HG03354 (cell line): ENCODE measurements at regions not wholly inside any gene's neighbourhood (a gene's known extent, or its start where the extent isn't known, plus 50 kb on each side); places are given as distances from the start of the nearest gene placed in this dataset.
A peak's percentile ranks its signal among the peaks of the same experiment; 100 is the strongest.
"Not testable (repeated sequence)": the region's sequence is repeated elsewhere in the genome, so short reads cannot be mapped to it uniquely, and the experiment has no call there.

Experiments used
- ATAC-seq: cut with Tn5 transposase; IDR thresholded peaks from one replicate; pipeline ENCODE4 v1.9.1; 2021; ENCODE audit warnings: mild to moderate bottlenecking; ENCODE audit not compliant: unreplicated experiment, poor library complexity, severe bottlenecking

GRCh38 chr3:101992863-101993262 is 143.5 kb downstream of the NFKBIZ start:
- no peak for ATAC-seq

GRCh38 chr3:101994386-101994785 is 145.1 kb downstream of the NFKBIZ start:
- no peak for ATAC-seq

- no peak for ATAC-seq
Observed at GRCh38 chr3:101995371-101996046, 146.2 kb downstream of the NFKBIZ start.

- peak; percentile 60 for ATAC-seq
Observed at GRCh38 chr3:101996832-101997231, 147.5 kb downstream of the NFKBIZ start.

GRCh38 chr3:101998256-101998926 is 149.1 kb downstream of the NFKBIZ start:
- no peak for ATAC-seq

- ATAC-seq: no peak
Observed at GRCh38 chr3:101999177-101999779, 150.0 kb downstream of the NFKBIZ start.

- no peak for ATAC-seq
Observed at GRCh38 chr3:102000620-102001209, 151.4 kb downstream of the NFKBIZ start.

GRCh38 chr3:102002056-102002455 is 152.7 kb downstream of the NFKBIZ start:
- ATAC-seq: peak; percentile 39

- ATAC-seq: no peak
Observed at GRCh38 chr3:102004561-102004960, 155.2 kb downstream of the NFKBIZ start.

- ATAC-seq: no peak
Observed at GRCh38 chr3:102005551-102005950, 156.2 kb downstream of the NFKBIZ start.

GRCh38 chr3:102006812-102007485 is 157.6 kb downstream of the NFKBIZ start:
- ATAC-seq: no peak

- ATAC-seq: not testable (repeated sequence)
Observed at GRCh38 chr3:102008436-102008835, 159.1 kb downstream of the NFKBIZ start.

GRCh38 chr3:102016417-102016816 is 167.1 kb downstream of the NFKBIZ start:
- ATAC-seq: no peak

- ATAC-seq: no peak
Observed at GRCh38 chr3:102017784-102018183, 168.5 kb downstream of the NFKBIZ start.

- peak; percentile 72 for ATAC-seq
Observed at GRCh38 chr3:102018551-102018950, 169.2 kb downstream of the NFKBIZ start.

- ATAC-seq: no peak
Observed at GRCh38 chr3:102020735-102021134, 171.4 kb downstream of the NFKBIZ start.

- peak; percentile 50 for ATAC-seq
Observed at GRCh38 chr3:102024270-102024904, 175.1 kb downstream of the NFKBIZ start.

- ATAC-seq: no peak
Observed at GRCh38 chr3:102025606-102026270, 176.4 kb downstream of the NFKBIZ start.

- no peak for ATAC-seq
Observed at GRCh38 chr3:102026656-102027055, 177.3 kb downstream of the NFKBIZ start.
